ENCODE measurements at regions not wholly inside any gene's neighbourhood (a gene's known extent, or its start where the extent isn't known, plus 50 kb on each side); places are given as distances from the start of the nearest gene placed in this dataset.
"Not testable (repeated sequence)": the region's sequence is repeated elsewhere in the genome, so short reads cannot be mapped to it uniquely, and the experiment has no call there.

GRCh38 chr12:68514807-68515411 lies 95.8 kb upstream of the RAP1B start:
- DNase-seq = no peak

- no peak for DNase-seq
These were observed 94.9 kb upstream of the RAP1B start for GRCh38 chr12:68515793-68516192.

- no peak for DNase-seq
These were observed 89.3 kb upstream of the RAP1B start for GRCh38 chr12:68521321-68521839.

GRCh38 chr12:68521848-68522502 lies 88.7 kb upstream of the RAP1B start:
- no peak for DNase-seq

- DNase-seq = no peak
These were observed 81.2 kb upstream of the RAP1B start for GRCh38 chr12:68529466-68529865.

GRCh38 chr12:68529869-68530268 lies 80.8 kb upstream of the RAP1B start:
- DNase-seq = no peak

GRCh38 chr12:68530299-68530698 lies 80.4 kb upstream of the RAP1B start:
- DNase-seq = no peak

GRCh38 chr12:68530965-68531364 lies 79.7 kb upstream of the RAP1B start:
- no peak for DNase-seq

- DNase-seq = no peak
These were observed 78.4 kb upstream of the RAP1B start for GRCh38 chr12:68532204-68532886.

- DNase-seq = no peak
These were observed 77.8 kb upstream of the RAP1B start for GRCh38 chr12:68532887-68533248.

- DNase-seq = no peak
These were observed 76.6 kb upstream of the RAP1B start for GRCh38 chr12:68534108-68534507.

GRCh38 chr12:68536885-68537485 lies 73.7 kb upstream of the RAP1B start:
- no peak for DNase-seq

- no peak for DNase-seq
These were observed 73.1 kb upstream of the RAP1B start for GRCh38 chr12:68537571-68537970.

GRCh38 chr12:68538726-68539614 lies 71.7 kb upstream of the RAP1B start:
- DNase-seq = no peak

GRCh38 chr12:68539615-68539952 lies 71.1 kb upstream of the RAP1B start:
- no peak for DNase-seq

GRCh38 chr12:68540768-68541167 lies 69.9 kb upstream of the RAP1B start:
- DNase-seq = not testable (repeated sequence)

GRCh38 chr12:68547318-68547717 lies 63.4 kb upstream of the RAP1B start:
- DNase-seq = not testable (repeated sequence)

GRCh38 chr12:68552605-68553195 lies 58.0 kb upstream of the RAP1B start:
- not testable (repeated sequence) for DNase-seq

- no peak for DNase-seq
These were observed 53.5 kb upstream of the RAP1B start for GRCh38 chr12:68557011-68557730.

- no peak for DNase-seq
These were observed 51.5 kb upstream of the RAP1B start for GRCh38 chr12:68559246-68559645.

- DNase-seq = no peak
These were observed 50.5 kb upstream of the RAP1B start for GRCh38 chr12:68559984-68560850.

All from SHP77 (cell line).